ENCODE measurements at regions not wholly inside any gene's neighbourhood (a gene's known extent, or its start where the extent isn't known, plus 50 kb on each side); places are given as distances from the start of the nearest gene placed in this dataset.

GRCh38 chr1:221877311-221877710, 135.4 kb upstream of the DUSP10 start:
- intact Hi-C loops (cut with DNase I) = no loop called here
- H3K36me3 ChIP-seq = no peaks in the 10 kb centered on the region
- WGBS, 2 donors = 83 to 87% methylated on average over 2 of the region's 2 CpGs
- no peaks in the 10 kb centered on the region for H3K9me3 ChIP-seq
- no peaks in the 10 kb centered on the region for H3K27me3 ChIP-seq
- H3K4me3 ChIP-seq (replicated peaks in 1 of 3) = no peak overlapping the region
- no peak for TF ChIP-seq CTCF (IDR thresholded peaks at IDR 0.05)
- TF ChIP-seq POLR2A (IDR thresholded peaks at IDR 0.05) = no peak
- DNase-seq = no peak
- H3K27ac ChIP-seq = no peak overlapping the region
- no peaks in the 10 kb centered on the region for H3K4me1 ChIP-seq

GRCh38 chr1:221875004-221875330, 133.1 kb upstream of the DUSP10 start:
- Histone ChIP-seq H3K36me3 (no peaks in the 10 kb centered on the region), H3K27ac (no peak overlapping the region), H3K4me3 (replicated peaks in 1 of 3) (no peak overlapping the region), H3K4me1 (no peaks in the 10 kb centered on the region), H3K27me3 (no peaks in the 10 kb centered on the region), H3K9me3 (no peaks in the 10 kb centered on the region)
- TF ChIP-seq CTCF (IDR thresholded peaks at IDR 0.05) (no peak), POLR2A (IDR thresholded peaks at IDR 0.05) (no peak)
- 77 to 89% methylated on average over 4 of the region's 4 CpGs for WGBS, 2 donors
- intact Hi-C loops (cut with DNase I) = no loop called here
- DNase-seq = no peak

- no peak for DNase-seq
- WGBS, 2 donors = 87 to 96% methylated on average over 3 of the region's 3 CpGs
- Histone ChIP-seq H3K27me3 (no peaks in the 10 kb centered on the region), H3K36me3 (no peaks in the 10 kb centered on the region), H3K4me1 (no peaks in the 10 kb centered on the region), H3K27ac (no peak overlapping the region), H3K4me3 (replicated peaks in 1 of 3) (no peak overlapping the region), H3K9me3 (no peaks in the 10 kb centered on the region)
- no peak for TF ChIP-seq CTCF (IDR thresholded peaks at IDR 0.05)
- TF ChIP-seq POLR2A (IDR thresholded peaks at IDR 0.05) = no peak
- intact Hi-C loops (cut with DNase I) = no loop called here
Observed at GRCh38 chr1:221874285-221875003, 132.6 kb upstream of the DUSP10 start.

- Histone ChIP-seq H3K4me3 (replicated peaks in 1 of 3) (no peak overlapping the region), H3K9me3 (no peaks in the 10 kb centered on the region), H3K4me1 (no peaks in the 10 kb centered on the region), H3K27ac (no peak overlapping the region), H3K27me3 (no peaks in the 10 kb centered on the region), H3K36me3 (no peaks in the 10 kb centered on the region)
- TF ChIP-seq CTCF (IDR thresholded peaks at IDR 0.05) (no peak), POLR2A (IDR thresholded peaks at IDR 0.05) (no peak)
- no peak for DNase-seq
- 89 to 95% methylated on average over 2 of the region's 2 CpGs for WGBS, 2 donors
- intact Hi-C loops (cut with DNase I) = no loop called here
Observed at GRCh38 chr1:221873673-221874072, 131.8 kb upstream of the DUSP10 start.

- no peak for DNase-seq
- no peak for TF ChIP-seq CTCF (IDR thresholded peaks at IDR 0.05)
- no peak for TF ChIP-seq POLR2A (IDR thresholded peaks at IDR 0.05)
- H3K4me3 ChIP-seq (replicated peaks in 1 of 3) = no peak overlapping the region
- no peak overlapping the region for H3K27ac ChIP-seq
- H3K4me1 ChIP-seq = no peaks in the 10 kb centered on the region
- intact Hi-C loops (cut with DNase I) = no loop called here
- H3K27me3 ChIP-seq = no peaks in the 10 kb centered on the region
- H3K9me3 ChIP-seq = no peaks in the 10 kb centered on the region
- WGBS, 2 donors = 97 to 98% methylated on average over 6 of the region's 6 CpGs
- no peaks in the 10 kb centered on the region for H3K36me3 ChIP-seq
Observed at GRCh38 chr1:221871056-221871455, 129.2 kb upstream of the DUSP10 start.
